ENCODE measurements at regions not wholly inside any gene's neighbourhood (a gene's known extent, or its start where the extent isn't known, plus 50 kb on each side); places are given as distances from the start of the nearest gene placed in this dataset.

DNA sequence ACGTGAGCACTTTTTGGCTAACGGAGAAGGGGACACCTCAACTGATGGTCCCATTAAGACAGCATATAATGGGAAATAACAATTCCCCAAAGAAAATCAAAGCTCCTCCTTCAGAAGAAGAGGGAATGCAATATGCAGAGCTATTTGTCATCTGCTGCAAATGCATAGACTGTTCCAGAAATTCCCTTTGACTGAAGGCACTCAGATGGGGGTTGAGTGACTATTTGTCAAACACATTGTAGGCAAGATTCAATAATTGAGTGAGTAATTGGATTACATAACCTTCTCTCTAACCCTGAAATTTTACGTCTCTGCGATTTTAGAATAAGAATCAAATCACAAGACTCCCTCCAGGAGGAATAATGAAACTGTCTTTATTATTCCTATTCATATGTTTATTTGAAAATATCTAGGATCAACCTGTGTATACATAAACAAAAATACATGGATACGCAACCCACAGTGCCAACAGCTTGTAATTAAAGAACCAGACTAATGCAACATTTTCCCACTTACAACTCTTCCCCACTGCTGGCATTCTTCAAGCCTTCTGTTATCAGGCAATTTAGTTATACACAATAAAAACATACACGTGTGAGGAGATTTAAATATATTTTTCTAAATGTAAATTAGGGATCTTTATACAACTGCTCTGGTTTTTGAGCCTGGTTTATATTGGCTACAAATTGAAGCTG lies 256.6 kb downstream of the GBA3 start:
- Histone ChIP-seq H3K4me3 (no peak overlapping the region), H3K27ac (no peak overlapping the region), H3K9me3 (no peaks in the 10 kb centered on the region), H3K4me1 (no peaks in the 10 kb centered on the region), H3K27me3 (ENCODE audit: insufficient read depth in 3 of 3, low read length in 2 of 3) (no peaks in the 10 kb centered on the region), H3K36me3 (ENCODE audit: insufficient read depth in 1 of 2, low read depth in 1 of 2) (no peaks in the 10 kb centered on the region)
- TF ChIP-seq, protein P1, sequence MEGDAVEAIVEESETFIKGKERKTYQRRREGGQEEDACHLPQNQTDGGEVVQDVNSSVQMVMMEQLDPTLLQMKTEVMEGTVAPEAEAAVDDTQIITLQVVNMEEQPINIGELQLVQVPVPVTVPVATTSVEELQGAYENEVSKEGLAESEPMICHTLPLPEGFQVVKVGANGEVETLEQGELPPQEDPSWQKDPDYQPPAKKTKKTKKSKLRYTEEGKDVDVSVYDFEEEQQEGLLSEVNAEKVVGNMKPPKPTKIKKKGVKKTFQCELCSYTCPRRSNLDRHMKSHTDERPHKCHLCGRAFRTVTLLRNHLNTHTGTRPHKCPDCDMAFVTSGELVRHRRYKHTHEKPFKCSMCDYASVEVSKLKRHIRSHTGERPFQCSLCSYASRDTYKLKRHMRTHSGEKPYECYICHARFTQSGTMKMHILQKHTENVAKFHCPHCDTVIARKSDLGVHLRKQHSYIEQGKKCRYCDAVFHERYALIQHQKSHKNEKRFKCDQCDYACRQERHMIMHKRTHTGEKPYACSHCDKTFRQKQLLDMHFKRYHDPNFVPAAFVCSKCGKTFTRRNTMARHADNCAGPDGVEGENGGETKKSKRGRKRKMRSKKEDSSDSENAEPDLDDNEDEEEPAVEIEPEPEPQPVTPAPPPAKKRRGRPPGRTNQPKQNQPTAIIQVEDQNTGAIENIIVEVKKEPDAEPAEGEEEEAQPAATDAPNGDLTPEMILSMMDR (IDR thresholded peaks at IDR 0.05), result no peak
- no peak for DNase-seq
- no peak for ATAC-seq
- 76 to 85% (median 79%) methylated on average over 6 of the region's 6 CpGs for WGBS, 3 donors
- intact Hi-C loops (cut with DNase I), result no loop called here

DNA sequence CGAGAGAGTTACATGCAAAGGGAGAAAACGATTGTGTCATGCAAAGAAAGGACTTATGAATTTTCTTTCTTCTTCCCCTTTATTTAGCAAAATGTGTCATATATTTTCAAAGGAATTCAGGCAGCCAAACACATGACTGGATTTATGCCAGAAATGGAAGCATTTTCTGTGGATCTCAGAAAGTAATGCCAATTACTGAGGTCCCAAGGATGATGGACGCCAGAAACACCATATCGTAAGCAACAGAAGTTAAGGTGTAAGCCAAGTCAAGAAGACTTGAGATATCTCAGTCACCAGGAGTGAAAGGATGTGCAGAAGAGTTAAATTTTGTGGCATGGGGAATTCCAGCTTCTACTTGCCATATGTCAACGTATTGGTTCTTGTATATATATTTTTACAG lies 255.1 kb downstream of the GBA3 start:
- no peaks in the 10 kb centered on the region for H3K27me3 ChIP-seq (ENCODE audit: insufficient read depth in 3 of 3, low read length in 2 of 3)
- WGBS, 3 donors, result 72 to 79% (median 73%) methylated on average over 5 of the region's 5 CpGs

DNA sequence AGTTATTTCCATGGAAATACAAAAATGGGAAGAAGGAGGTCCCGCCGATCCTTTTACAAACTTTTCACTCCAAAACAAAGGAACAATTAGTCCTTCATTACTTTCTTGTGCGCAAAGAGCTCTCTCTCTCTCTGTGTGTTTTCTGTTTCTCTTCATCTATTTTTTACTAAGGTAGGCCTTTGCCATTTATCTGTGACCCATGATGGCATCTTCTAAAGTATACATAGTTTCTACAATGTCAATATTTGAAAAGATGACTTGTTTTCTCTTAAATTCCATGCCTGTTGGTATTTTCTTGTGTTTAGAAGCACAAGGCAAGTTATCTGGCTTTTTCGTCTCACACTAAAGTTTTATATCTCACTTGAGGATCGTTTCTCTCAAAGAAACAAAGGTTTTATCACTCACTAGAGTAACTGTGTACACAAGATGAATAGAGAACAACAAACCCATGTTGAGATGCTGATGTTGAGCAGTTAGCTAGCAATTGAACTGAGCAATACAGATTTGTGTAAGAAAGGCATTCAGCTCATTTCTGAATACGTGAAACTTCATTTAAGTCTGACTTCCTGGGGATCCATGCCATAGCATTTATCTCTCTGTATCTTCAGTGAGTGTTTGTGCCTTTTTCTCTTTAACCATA lies 250.3 kb downstream of the GBA3 start:
- ATAC-seq (no peak), DNase-seq (no peak)
- no peak overlapping the region for H3K27ac ChIP-seq

More for the DNA sequence above, 255.1 kb downstream of the GBA3 start:
- Histone ChIP-seq H3K27ac (no peak overlapping the region), H3K4me3 (no peak overlapping the region), H3K9me3 (no peaks in the 10 kb centered on the region), H3K36me3 (ENCODE audit: insufficient read depth in 1 of 2, low read depth in 1 of 2) (no peaks in the 10 kb centered on the region), H3K4me1 (no peaks in the 10 kb centered on the region)
- no peak for DNase-seq
- intact Hi-C loops (cut with DNase I), result no loop called here
- no peak for ATAC-seq
- TF ChIP-seq, protein P1 (IDR thresholded peaks at IDR 0.05), result no peak

GRCh38 chr4:22941688-22942375 lies 249.1 kb downstream of the GBA3 start:
- Histone ChIP-seq H3K36me3 (ENCODE audit: insufficient read depth in 1 of 2, low read depth in 1 of 2) (no peaks in the 10 kb centered on the region), H3K27ac (no peak overlapping the region), H3K4me3 (no peak overlapping the region), H3K4me1 (no peaks in the 10 kb centered on the region), H3K9me3 (no peaks in the 10 kb centered on the region), H3K27me3 (ENCODE audit: insufficient read depth in 3 of 3, low read length in 2 of 3) (no peaks in the 10 kb centered on the region)
- ATAC-seq (no peak), DNase-seq (no peak)
- WGBS, 3 donors, result 81 to 82% (median 82%) methylated on average over 5 of the region's 5 CpGs
- TF ChIP-seq, protein P1 (IDR thresholded peaks at IDR 0.05), result no peak
- intact Hi-C loops (cut with DNase I), result no loop called here

More for the DNA sequence above, 250.3 kb downstream of the GBA3 start:
- no peak overlapping the region for H3K4me3 ChIP-seq
- intact Hi-C loops (cut with DNase I), result no loop called here
- TF ChIP-seq, protein P1 (IDR thresholded peaks at IDR 0.05), result no peak
- no peaks in the 10 kb centered on the region for H3K27me3 ChIP-seq (ENCODE audit: insufficient read depth in 3 of 3, low read length in 2 of 3)
- 73 to 80% (median 77%) methylated on average over 6 of the region's 6 CpGs for WGBS, 3 donors
- no peaks in the 10 kb centered on the region for H3K9me3 ChIP-seq
- no peaks in the 10 kb centered on the region for H3K4me1 ChIP-seq
- no peaks in the 10 kb centered on the region for H3K36me3 ChIP-seq (ENCODE audit: insufficient read depth in 1 of 2, low read depth in 1 of 2)

Data from psoas muscle (tissue), 7 donors.